HepG2 (cell line): ENCODE measurements at regions not wholly inside any gene's neighbourhood (a gene's known extent, or its start where the extent isn't known, plus 50 kb on each side); places are given as distances from the start of the nearest gene placed in this dataset.
A peak's percentile ranks its signal among the peaks of the same experiment; 100 is the strongest.

Experiments used
- CBX5 ChIP-seq: sonication (generic); formaldehyde crosslinking; IDR thresholded peaks from 2 replicates; pipeline ENCODE4 v1.4.0; 2020; ENCODE audit warnings: missing genetic modification reagents, borderline replicate concordance
- DMAP1 ChIP-seq: IDR thresholded peaks from 2 replicates; pipeline ENCODE4 v1.6.1; 2016
- ELF4 ChIP-seq: sonication (generic); formaldehyde crosslinking; IDR thresholded peaks from 2 replicates; pipeline ENCODE4 v1.5.0; 2020; ENCODE audit warnings: missing genetic modification reagents, mild to moderate bottlenecking, moderate library complexity, borderline replicate concordance
- HMG20B ChIP-seq: conservative IDR thresholded peaks from 2 replicates; pipeline ENCODE4 v1.6.1; 2016; ENCODE audit warnings: missing genetic modification reagents, missing compliant biosample characterization
- HOXA9 ChIP-seq: sonication (generic); formaldehyde crosslinking; IDR thresholded peaks from 2 replicates; pipeline ENCODE4 v1.8.1; 2022; ENCODE audit warnings: missing genetic modification reagents, mild to moderate bottlenecking, moderate library complexity, borderline replicate concordance
- NFIC ChIP-seq: IDR thresholded peaks from 2 replicates; pipeline ENCODE4 v1.6.1; 2012; ENCODE audit warnings: mild to moderate bottlenecking, low read length, inconsistent platforms
- RFX1 ChIP-seq: fragments of 450-650 bp; IDR thresholded peaks from 2 replicates; pipeline ENCODE4 v1.6.1; 2017
- SAFB2 ChIP-seq: sonication (generic); formaldehyde crosslinking; IDR thresholded peaks from 2 replicates; pipeline ENCODE4 v1.5.1; 2020; ENCODE audit warnings: missing genetic modification reagents, low read depth, mild to moderate bottlenecking, borderline replicate concordance
- SAP130 ChIP-seq: IDR thresholded peaks from 2 replicates; pipeline ENCODE4 v1.6.1; 2016; ENCODE audit warnings: low read depth
- ZNF317 ChIP-seq: sonication (generic); formaldehyde crosslinking; IDR thresholded peaks from 2 replicates; pipeline ENCODE4 v1.5.0; 2020; ENCODE audit warnings: mild to moderate bottlenecking, missing genetic modification reagents
- ZNF343 ChIP-seq: sonication (generic); formaldehyde crosslinking; IDR thresholded peaks from 2 replicates; pipeline ENCODE4 v1.4.0; 2020; ENCODE audit warnings: mild to moderate bottlenecking, missing genetic modification reagents
- ZNF510 ChIP-seq: sonication (generic); formaldehyde crosslinking; IDR thresholded peaks from 2 replicates; pipeline ENCODE4 v1.4.0; 2020; ENCODE audit warnings: low read depth, mild to moderate bottlenecking, missing genetic modification reagents
- ZNF530 ChIP-seq: sonication (generic); formaldehyde crosslinking; IDR thresholded peaks from 2 replicates; pipeline ENCODE4 v1.5.0; 2020; ENCODE audit warnings: low read depth, mild to moderate bottlenecking, missing genetic modification reagents
- ZNF569 ChIP-seq: sonication (generic); formaldehyde crosslinking; IDR thresholded peaks from 2 replicates; pipeline ENCODE4 v1.5.0; 2020; ENCODE audit warnings: mild to moderate bottlenecking, missing genetic modification reagents, moderate library complexity, borderline replicate concordance
- ZNF615 ChIP-seq: sonication (generic); formaldehyde crosslinking; IDR thresholded peaks from 2 replicates; pipeline ENCODE4 v1.5.0; 2020; ENCODE audit warnings: mild to moderate bottlenecking, missing genetic modification reagents, borderline replicate concordance
- ZNF747 ChIP-seq: sonication (generic); formaldehyde crosslinking; IDR thresholded peaks from 2 replicates; pipeline ENCODE4 v1.8.1; 2023; ENCODE audit warnings: missing genetic modification reagents, mild to moderate bottlenecking, borderline replicate concordance
- ZSCAN9 ChIP-seq: IDR thresholded peaks from 2 replicates; pipeline ENCODE4 v1.6.1; 2016; ENCODE audit warnings: borderline replicate concordance
- TF ChIP-seq, protein P1 (sequence below): sonication (generic); formaldehyde crosslinking; IDR thresholded peaks from 2 replicates; pipeline ENCODE4 v1.8.0; 2022; ENCODE audit warnings: missing genetic modification reagents, mild to moderate bottlenecking, moderate library complexity, borderline replicate concordance
- TF ChIP-seq, protein P2 (sequence below): sonication (generic); formaldehyde crosslinking; IDR thresholded peaks from 2 replicates; pipeline ENCODE4 v1.4.0; 2020; ENCODE audit warnings: missing genetic modification reagents, borderline replicate concordance
- TF ChIP-seq, protein P3 (sequence below): sonication (generic); formaldehyde crosslinking; conservative IDR thresholded peaks from 2 replicates; pipeline ENCODE4 v1.8.0; 2022; ENCODE audit warnings: mild to moderate bottlenecking, moderate library complexity, missing genetic modification reagents
- TF ChIP-seq, protein P4 (sequence below): sonication (generic); formaldehyde crosslinking; IDR thresholded peaks from 2 replicates; pipeline ENCODE4 v1.9.0; 2022; ENCODE audit warnings: low read depth, missing genetic modification reagents

DNA sequence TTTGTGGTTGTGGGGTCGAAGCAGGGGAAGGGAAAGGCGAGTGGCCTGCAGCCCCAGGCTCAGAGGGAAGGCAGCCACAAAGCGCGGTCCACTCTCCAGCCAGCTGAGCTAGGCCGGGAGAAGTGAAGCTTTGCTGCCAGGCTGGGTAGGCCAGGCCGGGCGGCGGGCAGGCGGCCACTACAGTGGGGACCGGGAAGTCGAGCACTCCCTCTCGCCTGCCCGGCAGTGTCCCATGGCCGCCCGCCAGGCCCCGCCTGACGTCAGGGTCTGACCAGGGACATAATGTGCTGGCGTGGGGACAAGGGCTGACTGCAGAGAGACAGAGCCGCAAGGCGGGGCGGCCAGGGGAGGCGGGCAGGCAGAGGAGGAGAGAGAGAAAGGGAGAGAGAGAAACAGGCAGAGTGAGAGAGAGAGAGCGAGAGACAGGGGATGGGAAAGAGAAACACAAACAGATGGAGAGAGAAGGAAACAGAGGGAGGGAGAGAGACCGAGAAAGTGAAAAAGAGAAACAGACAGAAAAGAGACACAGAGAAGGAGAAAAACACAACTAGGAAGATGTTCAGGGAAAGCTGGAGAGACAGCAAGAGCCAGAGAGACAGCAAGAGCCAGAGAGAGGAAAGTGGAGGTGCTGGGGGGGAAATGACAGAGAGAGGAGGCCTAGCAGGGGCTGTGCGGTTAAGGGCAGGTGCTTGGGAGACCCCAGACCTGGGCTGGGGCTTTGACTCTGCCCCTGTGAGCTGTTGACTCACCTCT lies 94.5 kb upstream of the PTPN1 start (continued):
- TF ChIP-seq CBX5 (CRISPR knock-in tag), result peak; percentile 38; the same call in 1 of the 2 replicates
- TF ChIP-seq SAFB2 (CRISPR knock-in tag), result peak; percentile 29; the same call in 1 of the 2 replicates
- peak; percentile 53; the same call in 1 of the 2 replicates for TF ChIP-seq HOXA9 (CRISPR knock-in tag)
- TF ChIP-seq SAP130 (CRISPR knock-in tag), result peak; percentile 69
- TF ChIP-seq DMAP1, result peak; percentile 70
- TF ChIP-seq, protein P1, sequence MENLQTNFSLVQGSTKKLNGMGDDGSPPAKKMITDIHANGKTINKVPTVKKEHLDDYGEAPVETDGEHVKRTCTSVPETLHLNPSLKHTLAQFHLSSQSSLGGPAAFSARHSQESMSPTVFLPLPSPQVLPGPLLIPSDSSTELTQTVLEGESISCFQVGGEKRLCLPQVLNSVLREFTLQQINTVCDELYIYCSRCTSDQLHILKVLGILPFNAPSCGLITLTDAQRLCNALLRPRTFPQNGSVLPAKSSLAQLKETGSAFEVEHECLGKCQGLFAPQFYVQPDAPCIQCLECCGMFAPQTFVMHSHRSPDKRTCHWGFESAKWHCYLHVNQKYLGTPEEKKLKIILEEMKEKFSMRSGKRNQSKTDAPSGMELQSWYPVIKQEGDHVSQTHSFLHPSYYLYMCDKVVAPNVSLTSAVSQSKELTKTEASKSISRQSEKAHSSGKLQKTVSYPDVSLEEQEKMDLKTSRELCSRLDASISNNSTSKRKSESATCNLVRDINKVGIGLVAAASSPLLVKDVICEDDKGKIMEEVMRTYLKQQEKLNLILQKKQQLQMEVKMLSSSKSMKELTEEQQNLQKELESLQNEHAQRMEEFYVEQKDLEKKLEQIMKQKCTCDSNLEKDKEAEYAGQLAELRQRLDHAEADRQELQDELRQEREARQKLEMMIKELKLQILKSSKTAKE (CRISPR knock-in tag), result peak; percentile 67; the same call in 1 of the 2 replicates
- peak; percentile 54; the same call in 1 of the 2 replicates for TF ChIP-seq ZNF343 (CRISPR knock-in tag)
- peak; percentile 34; the same call in 1 of the 2 replicates for TF ChIP-seq ZSCAN9 (CRISPR knock-in tag)
- TF ChIP-seq ZNF317, result peak; percentile 83; the same call in 1 of the 2 replicates
- TF ChIP-seq ZNF530 (CRISPR knock-in tag), result no peak
- peak; percentile 81; the same call in 1 of the 2 replicates for TF ChIP-seq HMG20B
- TF ChIP-seq RFX1, result no peak
- TF ChIP-seq, protein P2, sequence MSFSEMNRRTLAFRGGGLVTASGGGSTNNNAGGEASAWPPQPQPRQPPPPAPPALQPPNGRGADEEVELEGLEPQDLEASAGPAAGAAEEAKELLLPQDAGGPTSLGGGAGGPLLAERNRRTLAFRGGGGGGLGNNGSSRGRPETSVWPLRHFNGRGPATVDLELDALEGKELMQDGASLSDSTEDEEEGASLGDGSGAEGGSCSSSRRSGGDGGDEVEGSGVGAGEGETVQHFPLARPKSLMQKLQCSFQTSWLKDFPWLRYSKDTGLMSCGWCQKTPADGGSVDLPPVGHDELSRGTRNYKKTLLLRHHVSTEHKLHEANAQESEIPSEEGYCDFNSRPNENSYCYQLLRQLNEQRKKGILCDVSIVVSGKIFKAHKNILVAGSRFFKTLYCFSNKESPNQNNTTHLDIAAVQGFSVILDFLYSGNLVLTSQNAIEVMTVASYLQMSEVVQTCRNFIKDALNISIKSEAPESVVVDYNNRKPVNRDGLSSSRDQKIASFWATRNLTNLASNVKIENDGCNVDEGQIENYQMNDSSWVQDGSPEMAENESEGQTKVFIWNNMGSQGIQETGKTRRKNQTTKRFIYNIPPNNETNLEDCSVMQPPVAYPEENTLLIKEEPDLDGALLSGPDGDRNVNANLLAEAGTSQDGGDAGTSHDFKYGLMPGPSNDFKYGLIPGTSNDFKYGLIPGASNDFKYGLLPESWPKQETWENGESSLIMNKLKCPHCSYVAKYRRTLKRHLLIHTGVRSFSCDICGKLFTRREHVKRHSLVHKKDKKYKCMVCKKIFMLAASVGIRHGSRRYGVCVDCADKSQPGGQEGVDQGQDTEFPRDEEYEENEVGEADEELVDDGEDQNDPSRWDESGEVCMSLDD (CRISPR knock-in tag), result peak; percentile 17; the same call in 1 of the 2 replicates
- TF ChIP-seq, protein P3, sequence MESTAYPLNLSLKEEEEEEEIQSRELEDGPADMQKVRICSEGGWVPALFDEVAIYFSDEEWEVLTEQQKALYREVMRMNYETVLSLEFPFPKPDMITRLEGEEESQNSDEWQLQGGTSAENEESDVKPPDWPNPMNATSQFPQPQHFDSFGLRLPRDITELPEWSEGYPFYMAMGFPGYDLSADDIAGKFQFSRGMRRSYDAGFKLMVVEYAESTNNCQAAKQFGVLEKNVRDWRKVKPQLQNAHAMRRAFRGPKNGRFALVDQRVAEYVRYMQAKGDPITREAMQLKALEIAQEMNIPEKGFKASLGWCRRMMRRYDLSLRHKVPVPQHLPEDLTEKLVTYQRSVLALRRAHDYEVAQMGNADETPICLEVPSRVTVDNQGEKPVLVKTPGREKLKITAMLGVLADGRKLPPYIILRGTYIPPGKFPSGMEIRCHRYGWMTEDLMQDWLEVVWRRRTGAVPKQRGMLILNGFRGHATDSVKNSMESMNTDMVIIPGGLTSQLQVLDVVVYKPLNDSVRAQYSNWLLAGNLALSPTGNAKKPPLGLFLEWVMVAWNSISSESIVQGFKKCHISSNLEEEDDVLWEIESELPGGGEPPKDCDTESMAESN (CRISPR knock-in tag), result peak; percentile 26; the same call in 1 of the 2 replicates
- TF ChIP-seq NFIC, result no peak
- TF ChIP-seq ZNF615 (CRISPR knock-in tag), result no peak
- TF ChIP-seq ELF4 (CRISPR knock-in tag), result no peak
- TF ChIP-seq ZNF569 (CRISPR knock-in tag), result peak; percentile 73; the same call in 1 of the 2 replicates
- TF ChIP-seq, protein P4, sequence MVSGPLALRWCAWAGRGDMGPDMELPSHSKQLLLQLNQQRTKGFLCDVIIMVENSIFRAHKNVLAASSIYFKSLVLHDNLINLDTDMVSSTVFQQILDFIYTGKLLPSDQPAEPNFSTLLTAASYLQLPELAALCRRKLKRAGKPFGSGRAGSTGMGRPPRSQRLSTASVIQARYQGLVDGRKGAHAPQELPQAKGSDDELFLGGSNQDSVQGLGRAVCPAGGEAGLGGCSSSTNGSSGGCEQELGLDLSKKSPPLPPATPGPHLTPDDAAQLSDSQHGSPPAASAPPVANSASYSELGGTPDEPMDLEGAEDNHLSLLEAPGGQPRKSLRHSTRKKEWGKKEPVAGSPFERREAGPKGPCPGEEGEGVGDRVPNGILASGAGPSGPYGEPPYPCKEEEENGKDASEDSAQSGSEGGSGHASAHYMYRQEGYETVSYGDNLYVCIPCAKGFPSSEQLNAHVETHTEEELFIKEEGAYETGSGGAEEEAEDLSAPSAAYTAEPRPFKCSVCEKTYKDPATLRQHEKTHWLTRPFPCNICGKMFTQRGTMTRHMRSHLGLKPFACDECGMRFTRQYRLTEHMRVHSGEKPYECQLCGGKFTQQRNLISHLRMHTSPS (CRISPR knock-in tag), result peak; percentile 75
- peak; percentile 57; the same call in 1 of the 2 replicates for TF ChIP-seq ZNF747 (CRISPR knock-in tag)
- TF ChIP-seq ZNF510 (CRISPR knock-in tag), result no peak
